GM12878 (cell line): ENCODE measurements at regions not wholly inside any gene's neighbourhood (a gene's known extent, or its start where the extent isn't known, plus 50 kb on each side); places are given as distances from the start of the nearest gene placed in this dataset.

Experiments
- ATF3 ChIP-seq: IDR thresholded peaks from 2 replicates; pipeline ENCODE4 v1.6.1; 2011; ENCODE audit warnings: low read depth, mild to moderate bottlenecking, low read length, moderate library complexity, borderline replicate concordance; ENCODE audit errors: extremely low read depth
- CTCF ChIP-seq, 3 experiments: IDR thresholded peaks in 2 of 3; conservative IDR thresholded peaks in 1 of 3; 2 replicates each; pipeline ENCODE4 v1.5.1; 2011; ENCODE audit warnings: low read depth in 3 of 3, low read length in 3 of 3, mild to moderate bottlenecking in 3 of 3, control low read depth in 2 of 3, moderate library complexity in 2 of 3, inconsistent platforms in 1 of 3, mixed read lengths in 1 of 3; ENCODE audit not compliant: control insufficient read depth in 2 of 3, insufficient read depth in 1 of 3; ENCODE audit errors: extremely low read depth in 1 of 3
- JUNB ChIP-seq: IDR thresholded peaks from 2 replicates; pipeline ENCODE4 v1.6.1; 2016; ENCODE audit warnings: antibody characterized with exemption, mild to moderate bottlenecking
- PBX3 ChIP-seq: IDR thresholded peaks from 2 replicates; pipeline ENCODE4 v1.6.1; 2011; ENCODE audit warnings: mild to moderate bottlenecking, low read depth, low read length, moderate library complexity; ENCODE audit not compliant: insufficient replicate concordance
- REST ChIP-seq: IDR thresholded peaks from 2 replicates; pipeline ENCODE4 v1.6.1; 2012; ENCODE audit warnings: mild to moderate bottlenecking, low read depth, low read length
- SKIL ChIP-seq: fragments of 450-650 bp; IDR thresholded peaks from 2 replicates; pipeline ENCODE4 v1.6.1; 2017; ENCODE audit warnings: mild to moderate bottlenecking, low read depth, inconsistent platforms; ENCODE audit not compliant: poor library complexity, severe bottlenecking

GRCh38 chr14:25430808-25431207, 380.9 kb upstream of the STXBP6 start (continued):
- TF ChIP-seq PBX3: no peak
- no peak for TF ChIP-seq ATF3
- no peak for TF ChIP-seq SKIL
- no peak for TF ChIP-seq JUNB
- TF ChIP-seq REST: no peak
- TF ChIP-seq CTCF (IDR thresholded peaks at IDR 0.05 in 2 of 3, conservative IDR thresholded peaks at IDR 0.05 in 1 of 3; ENCODE audit: control insufficient read depth in 2 of 3, extremely low read depth in 1 of 3, insufficient read depth in 1 of 3, low read depth in 3 of 3, low read length in 3 of 3): no peak
